Activated CD8-positive, alpha-beta memory T cell treated with anti-CD3 and anti-CD28 coated beads for 48 hours (primary cell): ENCODE measurements at regions not wholly inside any gene's neighbourhood (a gene's known extent, or its start where the extent isn't known, plus 50 kb on each side); places are given as distances from the start of the nearest gene placed in this dataset.

ENCODE experiments used
- DNase-seq, 3 experiments: peaks; one replicate each; pipeline ENCODE4 v3.0.0-alpha.2; 2020; ENCODE audit warnings: low read depth in 2 of 3, low spot score in 2 of 3

DNA sequence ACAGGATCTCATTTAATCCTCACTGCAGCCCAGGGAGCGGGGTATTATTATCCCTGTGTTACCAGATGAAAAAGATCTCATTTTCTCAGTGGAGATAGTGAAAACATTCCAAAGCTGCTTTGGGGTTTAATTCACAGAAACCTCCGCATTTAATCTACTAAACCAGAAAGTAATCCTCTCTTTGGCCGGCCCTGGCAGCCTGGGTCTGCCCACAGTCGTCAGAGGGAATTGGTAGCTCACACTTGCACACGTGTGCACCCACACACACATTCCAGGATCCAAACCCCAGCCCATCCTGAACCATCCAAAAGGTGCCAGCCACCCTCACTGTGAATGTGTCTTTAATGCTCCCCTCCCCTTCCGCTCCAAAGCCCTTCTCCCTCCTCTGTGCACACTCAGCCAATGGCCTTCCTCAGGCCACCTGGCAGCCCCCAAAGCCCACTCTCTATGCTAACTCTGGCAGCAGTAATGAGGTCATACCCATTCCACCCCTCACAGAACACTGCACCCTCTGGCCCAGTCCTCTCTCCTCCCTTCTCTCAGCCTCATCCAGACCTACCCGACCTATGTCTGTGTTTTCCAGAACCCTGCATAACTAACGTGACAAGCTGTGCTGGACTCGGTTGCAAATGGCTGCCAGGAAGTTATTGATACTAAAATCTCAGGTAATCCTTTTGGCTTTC is 466.2 kb downstream of the SOX6 start:
- no peak for DNase-seq

DNA sequence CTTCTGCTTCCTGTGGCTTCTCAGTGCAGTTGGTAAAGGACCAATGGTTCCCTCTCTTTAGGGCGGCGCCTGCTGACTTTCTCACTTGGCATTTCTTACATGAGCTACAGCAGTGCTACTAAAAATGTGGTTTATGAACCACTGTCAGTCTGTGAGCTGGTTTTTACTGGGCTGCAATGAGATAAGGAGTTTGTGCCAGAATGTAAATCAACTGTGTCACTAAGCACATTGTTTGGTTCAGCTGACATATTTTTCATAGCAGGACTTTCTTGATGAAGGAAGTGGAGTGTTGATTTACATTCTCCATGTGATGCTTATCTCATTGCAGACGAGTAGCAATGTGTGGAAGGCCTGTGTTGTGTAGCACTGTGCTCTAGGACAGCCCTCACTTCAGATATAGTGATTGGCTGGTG is 463.3 kb downstream of the SOX6 start:
- no peak for DNase-seq

DNA sequence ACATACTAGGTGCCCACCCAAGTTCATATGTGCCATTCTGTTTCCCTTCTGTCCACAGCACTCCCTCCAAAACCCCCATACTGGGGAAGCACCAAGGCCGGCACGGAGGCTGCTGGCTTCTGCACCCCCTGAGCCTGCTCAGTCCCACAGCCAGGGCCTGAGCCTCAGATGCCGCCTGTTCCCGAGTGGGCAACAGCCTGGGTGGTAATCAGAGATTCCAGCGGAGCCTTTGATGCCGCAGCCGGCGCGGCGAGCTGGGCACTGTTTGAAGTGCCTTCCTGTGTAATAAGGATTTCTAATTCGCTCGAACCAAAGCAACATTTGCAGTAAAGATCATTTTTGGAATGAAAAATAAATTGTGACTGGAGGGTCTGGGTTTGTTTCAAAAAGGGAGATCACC is 460.3 kb downstream of the SOX6 start:
- no peak for DNase-seq

DNA sequence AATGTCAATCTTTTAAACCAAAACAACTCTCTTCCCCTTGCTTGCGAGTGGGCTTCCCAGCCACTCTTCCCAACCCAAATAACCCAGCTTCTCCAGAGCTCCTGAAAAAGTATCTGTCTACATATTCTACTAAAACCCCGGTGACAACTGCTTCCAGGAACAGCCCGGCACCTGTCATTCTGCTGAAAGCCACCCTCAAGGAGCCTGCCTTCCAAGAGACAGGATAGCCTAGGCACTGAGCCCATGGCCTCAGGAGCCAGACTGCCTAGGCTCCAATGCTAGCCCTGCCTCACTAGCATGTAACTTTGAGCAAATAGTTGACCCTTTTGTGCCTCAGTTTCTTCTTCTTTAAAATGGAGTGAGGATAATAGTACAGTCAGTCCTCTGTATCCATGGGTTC is 459.8 kb downstream of the SOX6 start:
- DNase-seq = no peak

DNA sequence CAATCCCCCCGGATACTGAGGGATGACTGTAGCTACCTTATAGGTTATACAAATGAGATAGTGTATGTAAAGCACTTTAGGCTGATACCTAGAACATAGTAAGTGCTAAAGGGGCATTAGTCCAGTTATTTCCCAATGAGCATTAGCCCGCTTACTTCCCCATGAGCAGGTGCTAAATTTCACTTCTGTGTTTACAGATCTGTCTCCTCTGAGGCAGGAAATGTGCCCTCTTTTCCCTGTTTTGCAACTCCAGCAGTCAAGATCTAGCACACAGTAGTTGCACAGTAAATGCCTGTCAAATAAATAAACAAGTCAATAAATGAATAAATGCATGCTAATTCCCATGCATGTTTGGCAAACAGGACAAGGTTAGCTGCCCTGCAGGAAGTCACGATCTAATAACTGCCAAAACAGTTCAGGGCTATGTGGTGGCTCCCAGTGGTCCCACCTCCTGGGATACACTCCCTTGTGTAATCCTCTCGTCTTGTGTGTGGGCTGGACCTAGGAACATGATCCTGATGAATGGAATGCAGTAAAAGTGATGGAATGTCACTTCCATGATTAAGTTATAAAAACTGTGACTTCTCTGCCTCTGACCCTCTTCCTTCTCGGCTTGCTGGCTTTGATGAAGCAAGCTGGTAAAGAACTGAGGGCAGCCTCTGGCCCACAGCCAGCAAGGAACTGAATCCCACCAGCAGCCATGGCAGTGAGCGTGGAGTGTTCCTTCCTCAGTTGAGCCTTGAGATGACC is 459.0 kb downstream of the SOX6 start:
- no peak for DNase-seq

DNA sequence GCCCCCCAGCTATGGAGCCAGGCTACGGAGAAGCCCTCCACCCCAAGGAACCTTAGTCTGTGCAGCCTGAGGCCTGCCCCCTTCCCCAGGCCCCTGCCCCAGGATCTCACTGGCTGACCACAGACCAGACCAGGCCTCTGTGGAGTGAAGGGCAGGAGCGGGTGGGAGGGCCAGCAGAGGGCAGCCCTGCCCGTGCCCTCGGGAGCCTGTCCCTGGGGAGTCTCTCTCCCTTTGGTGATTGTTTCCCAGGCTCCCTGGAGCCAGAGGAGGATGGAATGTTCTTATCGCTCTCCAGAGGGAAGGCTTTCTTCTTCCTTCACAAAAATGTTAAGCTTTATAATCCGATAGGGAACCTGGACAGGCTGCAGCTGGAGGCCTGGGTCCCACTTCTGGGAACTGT is 455.3 kb downstream of the SOX6 start:
- no peak for DNase-seq

DNA sequence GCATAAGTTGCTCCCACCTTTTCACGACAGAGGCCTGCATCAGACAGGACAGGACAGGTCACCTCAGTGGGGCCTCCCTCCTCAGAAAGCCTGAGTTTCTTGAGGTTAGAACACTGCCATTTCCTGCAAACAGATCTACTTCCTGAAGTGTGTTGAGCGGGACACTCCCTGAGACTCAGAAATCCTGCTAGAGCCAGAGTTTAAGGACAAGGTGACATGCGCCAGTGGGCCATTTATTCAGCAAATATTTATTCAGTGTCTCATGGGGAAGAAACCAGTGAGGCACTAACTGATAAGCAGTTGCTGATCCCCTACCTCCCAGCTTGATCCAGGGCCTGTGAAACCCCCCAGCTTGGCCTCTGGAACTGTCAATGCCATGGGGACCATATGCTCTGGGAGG is 454.6 kb downstream of the SOX6 start:
- no peak for DNase-seq

DNA sequence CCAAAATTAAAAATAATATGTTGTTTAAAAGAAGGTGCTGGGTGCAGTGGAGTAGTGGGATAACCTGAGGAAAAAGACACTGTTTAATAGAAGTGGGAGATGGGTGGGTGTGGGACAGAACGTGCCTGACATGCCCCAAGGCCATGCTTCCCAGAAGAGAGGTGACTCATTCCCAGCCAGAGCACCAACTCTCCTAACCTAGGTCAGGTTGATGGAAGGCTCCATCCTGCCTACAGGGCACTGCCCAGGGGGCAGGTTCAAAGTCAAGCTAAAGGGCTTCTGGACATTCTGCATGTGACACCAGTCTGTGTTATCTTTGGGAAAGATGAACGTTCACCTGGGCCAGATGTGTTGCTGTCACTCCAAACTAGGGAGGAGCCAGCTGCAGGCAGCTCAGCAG is 453.1 kb downstream of the SOX6 start:
- DNase-seq = no peak

DNA sequence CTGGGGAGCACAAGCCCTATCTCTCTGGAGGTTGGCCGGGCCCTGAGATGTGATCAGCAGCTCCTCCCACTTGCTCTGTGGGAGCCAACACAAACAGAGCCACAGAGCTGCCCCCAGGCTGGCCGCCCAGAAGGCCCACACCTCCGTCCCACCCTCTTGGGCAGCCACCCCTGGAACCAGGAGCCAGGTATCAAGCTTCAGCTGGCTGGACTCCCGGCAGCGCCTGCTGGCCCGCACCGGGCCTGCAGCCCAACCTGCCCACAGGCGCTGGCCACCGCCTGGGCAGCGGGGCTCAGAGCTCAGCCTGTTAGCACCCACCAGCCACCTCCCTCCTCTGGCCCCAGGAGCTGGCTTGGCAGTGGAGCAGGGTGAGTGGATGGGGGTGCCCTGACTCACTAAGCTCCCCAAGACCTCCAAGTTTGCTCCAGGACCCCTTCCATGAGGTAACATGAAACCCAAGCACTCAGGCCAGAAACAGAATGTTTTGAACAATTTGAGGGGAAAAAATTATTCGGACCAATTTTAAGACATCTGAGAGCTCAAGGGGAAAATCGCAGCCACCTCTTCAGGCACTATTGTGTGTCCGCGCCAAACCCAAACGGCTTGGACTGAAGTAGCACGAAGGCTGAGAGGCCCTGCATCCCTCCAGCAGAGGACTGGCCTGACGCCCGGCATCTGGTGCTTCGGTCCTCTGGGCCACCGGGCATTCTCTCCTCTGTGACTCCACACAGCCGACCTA is 450.8 kb downstream of the SOX6 start:
- DNase-seq = no peak

DNA sequence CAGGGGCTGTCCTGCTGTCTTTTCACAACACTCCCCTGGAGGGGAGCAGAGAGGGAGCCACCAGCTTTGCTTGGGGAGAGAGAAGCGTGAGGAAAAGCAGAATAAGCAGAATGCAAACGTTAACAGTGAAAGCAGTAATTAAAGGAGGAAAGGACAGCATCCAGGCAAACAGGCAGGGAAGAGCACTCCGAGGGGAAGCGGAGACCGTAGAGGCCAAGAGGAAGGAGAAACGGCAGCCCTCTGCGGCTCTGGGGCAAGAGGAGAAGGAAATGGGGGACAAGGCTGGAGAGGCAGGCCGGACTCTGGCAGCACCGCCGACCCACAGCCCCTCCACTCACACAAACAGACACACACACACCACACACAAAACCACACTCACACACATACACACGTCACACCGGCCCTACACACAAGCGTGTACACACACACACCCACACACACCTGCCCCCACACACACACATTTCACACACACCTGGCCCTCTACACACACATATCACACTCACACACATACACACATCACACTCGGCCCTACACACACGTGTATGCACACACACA is 449.8 kb downstream of the SOX6 start:
- DNase-seq = no peak

DNA sequence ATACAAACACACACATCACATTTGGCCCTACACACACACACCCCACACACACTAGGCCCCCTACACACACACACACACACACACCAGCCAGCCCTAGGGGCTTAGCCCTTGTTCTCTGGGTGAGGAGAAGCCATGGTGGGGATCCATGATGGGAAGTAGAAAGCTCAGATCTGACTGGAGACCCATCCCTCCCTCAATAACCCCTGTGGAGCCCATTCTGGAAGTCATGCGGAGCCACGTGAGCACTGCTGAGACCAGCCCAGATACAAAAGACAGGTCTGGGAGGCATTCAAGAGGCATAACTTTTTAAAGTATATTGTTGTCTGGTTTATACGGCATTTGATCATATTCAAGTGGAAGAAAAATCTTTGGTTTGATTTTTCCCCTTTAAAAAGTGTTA is 448.5 kb downstream of the SOX6 start:
- DNase-seq = no peak

DNA sequence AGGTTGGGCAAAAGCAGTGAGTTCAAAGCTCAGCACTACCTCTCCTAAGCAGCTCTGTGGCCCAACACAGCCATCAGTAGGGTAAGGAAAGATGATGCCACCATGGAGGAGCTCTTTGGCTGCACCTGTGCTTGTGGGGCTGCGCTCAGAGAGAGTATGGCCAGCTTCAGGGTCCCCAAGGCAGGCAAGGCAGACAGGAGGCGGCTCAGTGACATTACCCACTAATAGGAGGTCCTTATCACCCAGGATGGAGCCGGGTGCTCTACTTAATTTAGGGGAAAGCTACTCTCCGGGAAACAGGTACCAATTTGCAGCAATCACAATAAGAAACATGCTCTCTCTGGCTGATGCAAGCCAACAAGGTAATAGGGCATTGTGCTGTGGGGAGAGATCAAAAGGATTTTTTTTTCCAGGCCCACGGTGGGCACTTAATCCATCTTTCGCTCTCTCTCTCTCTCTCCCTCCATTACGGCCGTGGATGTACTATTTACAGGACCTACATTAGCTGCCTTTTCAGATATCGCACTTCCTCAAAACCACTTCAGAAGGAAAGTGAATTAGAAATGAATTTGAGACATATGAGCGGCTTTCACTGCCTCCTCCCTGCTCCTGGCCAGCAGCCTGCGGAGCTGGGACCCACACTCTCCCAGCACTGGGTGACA is 446.3 kb downstream of the SOX6 start:
- no peak for DNase-seq

DNA sequence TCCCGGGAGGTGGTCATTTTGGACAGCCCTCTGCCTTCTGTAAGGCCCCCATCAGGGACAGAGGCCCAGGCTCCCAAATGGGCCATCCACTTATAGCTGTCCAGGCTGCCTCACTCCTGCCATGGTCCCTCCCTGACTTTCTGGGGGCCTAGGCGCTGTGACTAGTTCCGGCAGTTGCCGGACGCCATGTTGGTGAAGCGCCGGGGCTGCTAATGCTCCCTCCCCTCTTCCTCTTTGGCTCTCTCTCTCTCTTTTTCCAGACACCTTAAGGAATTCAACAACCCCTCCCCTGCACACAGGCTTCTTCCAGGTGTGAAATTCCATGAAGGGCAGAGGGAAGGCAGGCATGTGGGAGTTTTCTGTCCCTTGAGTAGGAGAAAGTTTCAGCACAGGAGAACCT is 445.6 kb downstream of the SOX6 start:
- no peak for DNase-seq

DNA sequence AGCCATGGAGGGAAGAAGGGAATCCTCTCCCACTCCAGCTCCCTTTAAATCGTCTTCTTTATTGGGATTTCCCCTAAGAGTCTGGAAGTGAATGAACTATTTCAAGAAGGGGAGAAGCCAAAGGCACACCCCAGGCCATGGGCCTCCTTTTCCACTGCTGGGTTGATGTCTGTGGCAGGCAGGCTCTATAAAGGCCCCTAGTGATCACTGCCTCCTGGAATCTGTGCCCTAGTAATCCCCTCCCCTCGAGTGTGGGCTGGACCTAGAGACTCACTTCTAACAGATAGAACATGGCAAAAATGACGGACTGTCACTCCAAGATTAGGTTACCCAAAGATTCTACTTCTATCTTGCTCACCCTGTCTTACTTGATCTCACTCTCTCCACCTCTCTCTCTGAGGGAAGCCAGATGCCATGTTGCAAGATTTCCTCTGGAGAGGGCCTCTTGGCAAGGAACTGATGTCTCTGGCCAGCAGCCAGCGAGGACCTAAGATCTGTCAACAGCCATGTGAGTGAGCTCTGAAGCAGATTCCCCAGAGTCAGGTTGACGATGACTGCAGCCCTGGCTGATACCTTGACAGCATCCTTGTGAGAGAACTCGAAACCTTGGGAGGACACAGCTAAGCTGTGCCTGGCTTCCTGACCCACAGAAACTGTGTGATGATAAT is 444.8 kb downstream of the SOX6 start:
- no peak for DNase-seq

DNA sequence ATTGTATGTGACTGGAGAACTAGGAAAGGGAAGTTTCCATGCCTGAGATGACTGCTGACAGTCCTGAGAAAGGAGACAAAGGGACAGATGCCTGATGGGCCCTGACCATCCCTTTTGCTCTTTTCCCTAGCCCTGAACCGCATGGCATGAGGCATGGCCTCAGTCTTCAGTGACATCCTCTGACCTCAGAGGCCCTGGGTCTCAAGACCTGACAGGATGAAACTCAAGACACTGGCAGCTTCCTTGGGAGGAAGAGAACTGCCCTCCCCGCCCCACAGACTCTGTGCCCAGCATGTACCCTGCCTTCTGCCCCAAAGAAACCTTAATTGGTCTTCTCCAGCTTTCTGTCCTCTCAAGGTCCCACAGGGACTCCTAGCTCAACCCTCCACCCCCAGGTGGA is 444.1 kb downstream of the SOX6 start:
- no peak for DNase-seq

DNA sequence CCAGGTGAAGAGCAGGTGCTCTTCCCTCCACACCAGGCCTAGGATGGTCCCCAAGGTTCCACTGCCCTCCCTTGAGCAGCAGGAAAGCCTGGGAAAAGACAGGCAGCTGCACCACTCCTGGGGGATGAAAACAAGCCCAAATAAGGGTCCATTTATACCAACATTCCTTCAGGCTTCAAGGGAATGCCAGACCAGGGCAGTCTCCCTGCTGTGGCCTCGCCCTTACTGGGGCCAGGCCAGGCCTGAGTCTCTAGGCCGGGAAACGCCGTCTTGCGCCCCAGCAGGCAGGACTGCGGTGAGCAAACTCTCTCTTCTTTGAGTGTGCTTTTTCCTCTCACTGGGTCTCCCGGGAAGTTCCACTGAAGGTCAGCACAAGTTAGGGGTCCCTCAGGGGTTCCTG is 443.5 kb downstream of the SOX6 start:
- no peak for DNase-seq

DNA sequence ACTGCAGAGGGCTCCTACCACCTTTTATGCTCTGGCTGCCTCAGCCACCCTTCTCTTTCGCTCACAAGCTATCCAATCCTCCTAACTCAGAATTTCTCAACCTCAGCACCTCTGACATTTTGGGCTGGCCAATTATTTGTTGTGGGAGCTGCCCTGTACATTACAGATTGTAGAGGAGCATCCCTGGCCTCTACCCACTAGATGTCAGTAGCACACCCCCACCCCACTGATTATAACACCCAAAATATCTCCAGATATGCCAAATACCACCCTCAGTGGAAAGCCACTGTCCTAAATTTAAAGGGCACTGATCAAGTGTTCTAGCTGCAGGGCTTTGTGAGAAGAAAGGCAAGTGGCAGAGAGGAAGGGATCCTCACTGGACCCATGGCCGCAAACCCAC is 443.1 kb downstream of the SOX6 start:
- DNase-seq = no peak
